Hippocampal formation (tissue), 2 donors: ENCODE measurements at regions not wholly inside any gene's neighbourhood (a gene's known extent, or its start where the extent isn't known, plus 50 kb on each side); places are given as distances from the start of the nearest gene placed in this dataset.
A peak's percentile ranks its signal among the peaks of the same experiment; 100 is the strongest.

ENCODE experiments used
- DNase-seq, 2 donors: peaks; one replicate each; lab custom pipeline; 2025; lab: John Stamatoyannopoulos, UW

GRCh38 chr19:5392486-5392885, 51.9 kb upstream of the PTPRS start:
- no peak for DNase-seq

- DNase-seq, result no peak
These were observed 52.5 kb upstream of the PTPRS start for GRCh38 chr19:5393088-5393487.

GRCh38 chr19:5394551-5395505, 54.2 kb upstream of the PTPRS start:
- no peak for DNase-seq

GRCh38 chr19:5395556-5395955, 54.9 kb upstream of the PTPRS start:
- no peak for DNase-seq

GRCh38 chr19:5396096-5396939, 55.7 kb upstream of the PTPRS start:
- no peak for DNase-seq

GRCh38 chr19:5396963-5397362, 56.4 kb upstream of the PTPRS start:
- DNase-seq, result no peak

GRCh38 chr19:5397804-5398692, 57.2 kb upstream of the ZNRF4 start:
- no peak for DNase-seq

GRCh38 chr19:5398693-5399057, 56.5 kb upstream of the ZNRF4 start:
- no peak for DNase-seq

- DNase-seq, result peak in 1 of 2 donors; percentile 43
These were observed 51.1 kb upstream of the ZNRF4 start for GRCh38 chr19:5403968-5404640.
